Aorta (tissue), 5 donors: ENCODE measurements at regions not wholly inside any gene's neighbourhood (a gene's known extent, or its start where the extent isn't known, plus 50 kb on each side); places are given as distances from the start of the nearest gene placed in this dataset.

Experiments
- ATAC-seq: fragments of 200-7000 bp; cut with Tn5 transposase; one replicate; pipeline ENCODE4 v1.9.1; 2022; ENCODE audit warnings: moderate library complexity; ENCODE audit not compliant: low FRiP score
- DNase-seq, 2 donors: peaks; one replicate each; pipeline ENCODE4 v3.0.0-alpha.2; 2020
- H3K27ac ChIP-seq, 2 donors: one replicate each; pipeline ENCODE4 v1.5.1; 2013; ENCODE audit warnings: low read length in 2 of 2, mild to moderate bottlenecking in 2 of 2, moderate library complexity in 2 of 2, control low read depth in 1 of 2, inconsistent platforms in 1 of 2, low read depth in 1 of 2
- H3K27me3 ChIP-seq, 2 donors: one replicate each; pipeline ENCODE4 v1.6.1; 2013; ENCODE audit warnings: control low read depth in 1 of 2, low read length in 1 of 2, mild to moderate bottlenecking in 1 of 2, moderate library complexity in 1 of 2; ENCODE audit not compliant: insufficient read depth in 2 of 2, control insufficient read depth in 1 of 2
- H3K36me3 ChIP-seq, 2 donors: one replicate each; pipeline ENCODE4 v1.6.1; 2013; ENCODE audit warnings: control low read depth in 1 of 2, low read length in 1 of 2, mild to moderate bottlenecking in 1 of 2; ENCODE audit not compliant: insufficient read depth in 2 of 2, control insufficient read depth in 1 of 2
- H3K4me1 ChIP-seq, 2 donors: one replicate each; pipeline ENCODE4 v1.6.1; 2013; ENCODE audit warnings: low read length in 2 of 2, control low read depth in 1 of 2, mild to moderate bottlenecking in 1 of 2, moderate library complexity in 1 of 2; ENCODE audit not compliant: insufficient read depth in 2 of 2, control insufficient read depth in 1 of 2
- H3K4me3 ChIP-seq, 2 donors: one replicate each; pipeline ENCODE4 v1.5.1; 2013; ENCODE audit warnings: low read length in 2 of 2, control low read depth in 1 of 2, mild to moderate bottlenecking in 1 of 2
- H3K9me3 ChIP-seq: one replicate; pipeline ENCODE4 v1.6.1; 2013; ENCODE audit warnings: mild to moderate bottlenecking, low read length; ENCODE audit not compliant: control insufficient read depth
- WGBS, 2 donors: extraction: QIAGEN DNeasy Blood & Tissue Kit; methylation state at CpG; one replicate each; pipeline ENCODE4 v1.1.7; 2013; 5-methylcytosine and 5-hydroxymethylcytosine counted together
- intact Hi-C, 2 donors: fragments of 100-400 bp; cut with DNase I; formaldehyde crosslinking; loops; one replicate each; pipeline versions ENCODE4 v1.14.2 to v1.15.0; 2022
- donor health status: healthy with polysubstance abuse.
- donor health status: Bipolar disorder and iron deficiency.
- donor health status: DM: no; HTN: no; CAD: no.
- donor health status: DM: no; HTN: no; CAD: no.
- donor health status: DM: yes; HTN: yes; CAD: no.

DNA sequence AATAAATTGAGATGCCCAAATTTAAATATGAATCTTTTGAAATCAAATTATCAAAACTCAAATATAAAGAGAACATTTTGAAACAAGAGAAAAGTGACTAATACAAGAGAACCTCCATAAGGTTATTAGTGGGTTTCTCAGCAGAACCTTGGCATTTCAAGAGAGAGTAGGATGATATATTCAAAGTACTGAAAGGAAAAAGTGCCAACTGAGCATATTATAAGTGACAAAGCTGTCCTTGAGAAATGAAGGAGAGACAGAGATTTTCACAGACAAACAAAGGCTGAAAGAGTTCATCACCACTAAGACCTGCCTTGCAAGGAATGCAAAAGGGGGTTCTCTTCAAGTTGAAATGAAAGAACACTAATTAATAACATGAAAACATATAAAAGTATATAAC, 366.0 kb downstream of the HINT1 start:
- Histone ChIP-seq H3K36me3 (no peaks in the 10 kb centered on the region), H3K4me3 (no peak overlapping the region), H3K4me1 (no peaks in the 10 kb centered on the region), H3K27me3 (no peaks in the 10 kb centered on the region), H3K9me3 (no peaks in the 10 kb centered on the region), H3K27ac (no peak overlapping the region)
- DNase-seq (no peak), ATAC-seq (no peak)
- intact Hi-C loops: no loop called here

DNA sequence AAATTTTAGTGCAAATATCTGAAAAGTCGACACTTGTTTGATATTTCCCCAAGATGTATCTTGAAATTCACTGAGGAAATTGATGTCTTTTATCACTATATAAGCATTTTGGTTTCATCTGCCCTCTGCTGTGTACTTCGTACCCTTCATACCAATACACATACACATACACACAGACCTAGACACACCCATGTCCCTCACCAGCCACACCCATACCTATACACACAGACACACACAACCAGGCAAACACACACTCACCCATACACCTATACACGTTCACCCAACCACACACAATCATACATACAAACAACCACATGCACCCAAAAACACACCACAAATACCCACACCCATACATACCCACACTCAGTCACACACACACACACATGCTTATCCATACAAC, 367.8 kb downstream of the HINT1 start:
- Histone ChIP-seq H3K36me3 (no peaks in the 10 kb centered on the region), H3K4me3 (no peak overlapping the region), H3K27me3 (no peaks in the 10 kb centered on the region), H3K9me3 (no peaks in the 10 kb centered on the region), H3K27ac (no peak overlapping the region), H3K4me1 (no peaks in the 10 kb centered on the region)
- WGBS, 2 donors: 65 to 76% methylated on average over 3 of the region's 3 CpGs
- DNase-seq: no peak
- no peak for ATAC-seq
- intact Hi-C loops: no loop called here

DNA sequence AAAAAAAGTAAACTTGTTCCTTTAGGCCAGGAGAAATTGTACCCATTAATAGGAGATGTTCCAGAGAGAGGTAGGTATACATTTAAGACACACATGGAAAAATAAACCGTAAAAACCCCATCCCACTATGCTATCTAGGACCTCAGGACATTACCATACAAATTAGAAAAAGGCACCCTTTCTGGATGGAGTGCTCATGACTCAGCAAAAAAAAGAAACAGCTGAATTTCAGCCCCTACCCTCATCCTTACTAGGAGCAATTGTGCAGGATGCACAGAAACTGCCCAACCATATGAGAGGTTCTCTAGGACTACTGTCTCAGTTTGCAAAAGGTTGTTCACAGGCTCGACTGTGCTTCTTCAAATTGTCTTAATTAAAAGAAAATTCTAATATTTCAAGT, 368.2 kb downstream of the HINT1 start:
- Histone ChIP-seq H3K4me1 (no peaks in the 10 kb centered on the region), H3K36me3 (no peaks in the 10 kb centered on the region), H3K9me3 (no peaks in the 10 kb centered on the region), H3K4me3 (no peak overlapping the region), H3K27me3 (no peaks in the 10 kb centered on the region), H3K27ac (no peak overlapping the region)
- intact Hi-C loops: no loop called here
- DNase-seq: no peak
- 66 to 71% methylated on average over 2 of the region's 2 CpGs for WGBS, 2 donors
- no peak for ATAC-seq

DNA sequence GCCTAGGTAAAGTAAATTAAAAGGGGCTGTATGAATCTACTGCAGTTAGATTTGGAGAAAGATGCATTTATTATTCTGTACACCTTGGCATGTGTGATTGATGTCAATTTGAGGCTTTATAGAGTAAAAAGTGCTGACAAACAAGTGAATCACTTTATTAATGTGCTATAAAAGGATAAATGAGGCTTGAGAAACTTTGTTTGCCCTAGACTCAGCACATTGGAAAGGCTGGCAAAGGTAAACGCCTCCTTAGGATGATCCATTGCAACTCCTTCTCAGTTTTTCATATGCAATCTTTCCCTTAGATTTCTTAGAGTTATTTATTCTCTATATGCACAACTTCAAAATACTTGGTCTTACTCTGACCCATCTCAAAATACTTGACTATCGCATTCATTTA, 369.0 kb downstream of the HINT1 start:
- no peak for DNase-seq
- no peaks in the 10 kb centered on the region for H3K36me3 ChIP-seq
- intact Hi-C loops: no loop called here
- H3K4me3 ChIP-seq: no peak overlapping the region
- no peak overlapping the region for H3K27ac ChIP-seq
- no peaks in the 10 kb centered on the region for H3K9me3 ChIP-seq
- H3K4me1 ChIP-seq: no peaks in the 10 kb centered on the region
- no peak for ATAC-seq
- WGBS, 2 donors: 73 to 81% methylated on average over 2 of the region's 2 CpGs
- H3K27me3 ChIP-seq: no peaks in the 10 kb centered on the region

DNA sequence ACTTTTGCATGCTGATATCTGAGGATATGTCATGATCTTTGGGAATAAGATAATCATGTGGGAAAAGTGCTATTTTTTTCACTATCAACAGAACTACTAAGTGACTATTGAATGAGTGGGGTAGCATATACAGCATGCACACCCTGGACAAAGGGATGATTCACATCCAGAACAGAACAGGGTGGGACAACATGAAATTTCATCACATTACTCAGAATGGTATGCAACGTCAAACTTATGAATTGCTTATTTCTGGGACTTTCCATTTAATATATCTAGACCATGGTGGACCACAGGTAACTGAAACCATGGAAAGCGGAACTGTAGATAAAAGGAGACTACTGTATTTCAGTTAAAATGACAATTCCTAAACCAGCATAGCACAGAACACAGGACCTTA, 370.0 kb downstream of the HINT1 start:
- Histone ChIP-seq H3K36me3 (no peaks in the 10 kb centered on the region), H3K4me3 (no peak overlapping the region), H3K27me3 (no peaks in the 10 kb centered on the region), H3K4me1 (no peaks in the 10 kb centered on the region), H3K9me3 (no peaks in the 10 kb centered on the region), H3K27ac (no peak overlapping the region)
- intact Hi-C loops: no loop called here
- DNase-seq (no peak), ATAC-seq (no peak)
- WGBS, 2 donors: 90% methylated on average over 2 of the region's 2 CpGs

DNA sequence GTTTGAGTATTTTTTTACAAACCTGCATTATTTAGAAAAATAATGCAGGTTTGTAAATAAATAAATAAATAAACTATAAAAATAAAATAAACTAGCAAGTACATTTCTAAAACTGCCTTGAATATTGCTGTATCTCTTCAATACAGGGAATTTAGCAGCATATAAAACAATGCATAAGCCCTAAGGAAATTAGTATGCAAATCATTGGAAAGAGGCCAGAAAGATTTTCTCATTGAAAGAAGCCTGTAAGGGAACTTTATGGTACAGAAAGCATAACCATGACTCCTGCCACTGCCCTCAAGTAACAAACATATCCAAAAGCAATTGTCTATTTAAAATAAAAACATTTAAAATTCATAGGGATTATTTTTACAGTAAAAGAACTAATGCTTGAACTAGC, 387.3 kb downstream of the HINT1 start:
- DNase-seq (no peak), ATAC-seq (no peak)
- no peaks in the 10 kb centered on the region for H3K9me3 ChIP-seq
- no peak overlapping the region for H3K27ac ChIP-seq
- no peaks in the 10 kb centered on the region for H3K36me3 ChIP-seq
- H3K4me1 ChIP-seq: no peaks in the 10 kb centered on the region
- H3K4me3 ChIP-seq: no peak overlapping the region
- intact Hi-C loops: no loop called here
- H3K27me3 ChIP-seq: no peaks in the 10 kb centered on the region

DNA sequence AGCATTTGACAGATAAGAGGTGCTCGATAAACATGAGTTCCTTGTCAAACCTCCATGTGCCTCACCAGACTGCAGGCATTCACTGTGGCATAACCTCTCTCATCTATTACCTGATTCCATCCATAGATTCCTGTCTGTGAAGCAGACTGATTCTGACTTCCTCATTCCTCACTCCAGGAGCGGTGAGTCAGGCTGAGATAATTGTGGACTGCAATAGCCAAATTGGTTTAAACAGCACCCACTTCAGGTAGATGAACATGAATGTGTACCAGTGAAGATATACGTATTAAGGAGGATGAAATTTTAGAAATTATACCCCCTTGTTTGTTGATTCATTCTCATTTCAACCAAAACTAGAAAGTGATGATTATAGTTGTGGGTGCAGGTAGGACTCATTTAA, 391.2 kb downstream of the HINT1 start:
- Histone ChIP-seq H3K27me3 (no peaks in the 10 kb centered on the region), H3K9me3 (no peaks in the 10 kb centered on the region), H3K27ac (no peak overlapping the region), H3K4me3 (no peak overlapping the region), H3K4me1 (no peaks in the 10 kb centered on the region), H3K36me3 (no peaks in the 10 kb centered on the region)
- intact Hi-C loops: no loop called here
- WGBS, 2 donors: 72 to 76% methylated on average over 3 of the region's 3 CpGs
- DNase-seq (no peak), ATAC-seq (no peak)

DNA sequence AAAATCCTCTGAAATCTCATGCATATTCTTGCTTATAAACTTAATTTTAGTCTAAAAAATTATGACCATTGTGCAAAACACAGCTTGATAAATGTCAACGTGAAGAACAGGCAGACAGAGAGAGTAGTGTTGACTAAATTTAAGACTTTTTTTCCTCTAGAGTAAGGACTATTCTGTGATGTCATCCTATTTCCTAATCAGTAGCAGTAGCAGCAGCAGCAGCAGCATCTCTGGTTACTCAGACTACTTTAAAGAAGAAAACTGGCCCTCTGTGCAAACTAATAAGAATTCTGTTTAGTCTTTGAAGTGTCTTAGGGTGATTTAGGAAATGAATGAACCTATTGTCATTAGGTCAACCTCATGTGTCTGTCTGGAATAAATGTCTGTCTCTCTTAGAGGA, 403.0 kb downstream of the HINT1 start:
- intact Hi-C loops: no loop called here
- WGBS, 2 donors: 42 to 60% methylated on average over 1 of the region's 1 CpG
- DNase-seq (no peak), ATAC-seq (no peak)
- Histone ChIP-seq H3K27me3 (no peaks in the 10 kb centered on the region), H3K36me3 (no peaks in the 10 kb centered on the region), H3K9me3 (no peaks in the 10 kb centered on the region), H3K27ac (no peak overlapping the region), H3K4me1 (no peaks in the 10 kb centered on the region), H3K4me3 (no peak overlapping the region)

DNA sequence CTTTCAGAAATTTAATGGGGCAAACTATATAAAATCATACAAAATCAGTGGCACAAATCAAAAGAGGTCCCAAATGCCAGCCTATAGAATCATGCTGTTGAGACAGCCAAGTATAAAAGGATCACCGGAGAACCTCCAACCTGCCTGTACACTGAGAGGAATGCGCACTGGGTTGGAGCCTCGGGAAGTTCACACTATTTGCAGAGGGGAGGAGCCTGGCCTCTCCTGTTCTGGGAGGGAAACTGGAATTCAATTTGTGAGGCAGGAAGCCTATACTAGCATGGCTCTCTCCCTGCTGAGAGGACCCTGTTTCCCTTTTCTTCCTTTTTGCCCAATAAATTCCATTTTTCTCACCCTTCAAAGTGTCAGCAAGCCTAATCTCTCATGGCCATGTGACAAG, 406.0 kb downstream of the HINT1 start:
- Histone ChIP-seq H3K9me3 (no peaks in the 10 kb centered on the region), H3K4me3 (no peak overlapping the region), H3K36me3 (no peaks in the 10 kb centered on the region), H3K27ac (no peak overlapping the region), H3K27me3 (no peaks in the 10 kb centered on the region), H3K4me1 (no peaks in the 10 kb centered on the region)
- DNase-seq (no peak), ATAC-seq (no peak)
- intact Hi-C loops: no loop called here
- WGBS, 2 donors: 21 to 24% methylated on average over 3 of the region's 3 CpGs

DNA sequence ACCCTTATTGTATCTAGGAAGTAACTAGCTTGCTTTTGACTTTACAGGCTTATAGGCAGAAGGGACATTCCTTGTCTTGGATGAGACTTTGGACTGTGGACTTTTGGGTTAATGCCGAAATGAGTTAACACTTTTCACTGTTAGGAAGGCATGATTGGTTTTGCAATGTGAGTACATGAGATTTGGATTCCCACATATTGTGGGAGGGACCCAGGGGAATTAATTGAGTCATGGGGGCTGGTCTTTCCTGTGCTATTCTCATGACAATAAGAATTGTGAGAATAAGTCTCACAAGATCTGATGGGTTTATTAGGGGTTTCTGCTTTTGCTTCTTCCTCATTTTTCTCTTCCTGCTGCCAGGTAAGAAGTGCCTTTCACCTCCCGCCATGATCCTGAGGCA, 417.5 kb downstream of the HINT1 start:
- no peak for ATAC-seq
- Histone ChIP-seq H3K27me3 (no peaks in the 10 kb centered on the region), H3K4me3 (no peak overlapping the region), H3K4me1 (no peaks in the 10 kb centered on the region), H3K36me3 (no peaks in the 10 kb centered on the region), H3K9me3 (peaks cover 1% of the 10 kb centered on the region), H3K27ac (no peak overlapping the region)
- intact Hi-C loops: no loop called here
- 89 to 94% methylated on average over 2 of the region's 2 CpGs for WGBS, 2 donors
- no peak for DNase-seq
